Sigmoid colon (tissue), 6 donors: ENCODE measurements at regions not wholly inside any gene's neighbourhood (a gene's known extent, or its start where the extent isn't known, plus 50 kb on each side); places are given as distances from the start of the nearest gene placed in this dataset.
"Not testable (repeated sequence)": the region's sequence is repeated elsewhere in the genome, so short reads cannot be mapped to it uniquely, and the experiment has no call there.

Source experiments
- DNase-seq: peaks from one replicate; pipeline ENCODE4 v3.0.0-alpha.2; 2019
- H3K27ac ChIP-seq, 4 donors: fragments of 200-600 bp; sonication (generic); one replicate each; pipeline ENCODE4 v1.5.1; 2016 to 2019; ENCODE audit warnings: mild to moderate bottlenecking in 1 of 4
- H3K27me3 ChIP-seq, 3 donors: fragments of 200-600 bp; sonication (generic); one replicate each; pipeline ENCODE4 v1.5.1; 2019; ENCODE audit warnings: mild to moderate bottlenecking in 1 of 3
- H3K36me3 ChIP-seq, 4 donors: fragments of 200-600 bp; sonication (generic); one replicate each; pipeline ENCODE4 v1.5.1; 2016 to 2019
- H3K4me1 ChIP-seq, 4 donors: fragments of 200-600 bp; sonication (generic); one replicate each; pipeline ENCODE4 v1.5.1; 2017 to 2019
- H3K4me3 ChIP-seq, 4 donors: fragments of 200-600 bp; sonication (generic); one replicate each; pipeline ENCODE4 v1.5.1; 2017 to 2019; ENCODE audit warnings: mild to moderate bottlenecking in 2 of 4, moderate library complexity in 1 of 4
- H3K9me3 ChIP-seq, 4 donors: fragments of 200-600 bp in 3 of 4; sonication (generic) in 3 of 4; one replicate each; pipeline versions ENCODE4 v1.5.1 to v1.6.1; 2013 to 2019
- CTCF ChIP-seq, 4 experiments: fragments of 450-650 bp in 3 of 4; fragments of 200-600 bp in 1 of 4; IDR thresholded peaks; one replicate each; pipeline ENCODE4 v1.5.1; 2016 to 2019; ENCODE audit warnings: antibody characterized with exemption in 4 of 4, mild to moderate bottlenecking in 3 of 4, moderate library complexity in 2 of 4
- EP300 ChIP-seq, 4 donors: sonication (generic); formaldehyde crosslinking; IDR thresholded peaks; one replicate each; pipeline ENCODE4 v1.6.1; 2017; ENCODE audit warnings: antibody characterized with exemption in 4 of 4
- POLR2A ChIP-seq, 2 donors: fragments of 450-650 bp; IDR thresholded peaks; one replicate each; pipeline ENCODE4 v1.6.1; 2016; ENCODE audit warnings: antibody characterized with exemption in 2 of 2, mild to moderate bottlenecking in 2 of 2, moderate library complexity in 2 of 2
- POLR2AphosphoS5 ChIP-seq, 4 donors: sonication (generic); formaldehyde crosslinking; IDR thresholded peaks; one replicate each; pipeline ENCODE4 v1.6.1; 2017; ENCODE audit warnings: antibody characterized with exemption in 4 of 4
- WGBS, 2 donors: extraction: QIAGEN DNeasy Blood & Tissue Kit; methylation state at CpG; one replicate each; pipeline ENCODE4 v1.1.7; 2013; 5-methylcytosine and 5-hydroxymethylcytosine counted together
- intact Hi-C: fragments of 100-400 bp; cut with DNase I; formaldehyde crosslinking; loops from one replicate; pipeline ENCODE4 v1.15.1; 2023
- donor health status: healthy with polysubstance abuse.
- donor health status: healthy.

- intact Hi-C loops = no loop called here
- peaks cover 0 to 5% (median 0%) of the 10 kb centered on the region in 4 donors for H3K4me1 ChIP-seq
- no peak overlapping the region for H3K27ac ChIP-seq
- TF ChIP-seq POLR2A (IDR thresholded peaks at IDR 0.05) = no peak
- no peaks in the 10 kb centered on the region for H3K27me3 ChIP-seq
- H3K36me3 ChIP-seq = no peaks in the 10 kb centered on the region
- H3K4me3 ChIP-seq = no peak overlapping the region
- WGBS, 2 donors = 12 to 51% methylated on average over 3 of the region's 3 CpGs
- H3K9me3 ChIP-seq = no peaks in the 10 kb centered on the region
- DNase-seq = no peak
These were observed 378.0 kb upstream of the PODXL start for GRCh38 chr7:131934452-131934851.

GRCh38 chr7:131933751-131934289 is 377.4 kb upstream of the PODXL start:
- no peak for DNase-seq
- intact Hi-C loops = no loop called here
- no peaks in the 10 kb centered on the region for H3K9me3 ChIP-seq
- 20 to 62% methylated on average over 6 of the region's 6 CpGs for WGBS, 2 donors
- H3K4me1 ChIP-seq = no peaks in the 10 kb centered on the region
- no peak overlapping the region for H3K4me3 ChIP-seq
- no peak overlapping the region for H3K27ac ChIP-seq
- no peaks in the 10 kb centered on the region for H3K36me3 ChIP-seq
- H3K27me3 ChIP-seq = no peaks in the 10 kb centered on the region
- TF ChIP-seq POLR2A (IDR thresholded peaks at IDR 0.05) (no peak), POLR2AphosphoS5 (IDR thresholded peaks at IDR 0.05) (no peak), EP300 (IDR thresholded peaks at IDR 0.05) (no peak), CTCF (IDR thresholded peaks at IDR 0.05) (no peak)

- intact Hi-C loops, H3K4me1 ChIP-seq, H3K27ac ChIP-seq, H3K9me3 ChIP-seq, H3K36me3 ChIP-seq, H3K4me3 ChIP-seq, H3K27me3 ChIP-seq, DNase-seq: not testable (repeated sequence)
- 94 to 96% methylated on average over 2 of the region's 2 CpGs for WGBS, 2 donors
These were observed 376.8 kb upstream of the PODXL start for GRCh38 chr7:131933219-131933618.

GRCh38 chr7:131932271-131932670 is 375.8 kb upstream of the PODXL start:
- Histone ChIP-seq H3K36me3 (no peaks in the 10 kb centered on the region), H3K9me3 (no peaks in the 10 kb centered on the region), H3K27ac (no peak overlapping the region), H3K4me3 (no peak overlapping the region), H3K4me1 (no peaks in the 10 kb centered on the region), H3K27me3 (no peaks in the 10 kb centered on the region)
- WGBS, 2 donors = 78 to 85% methylated on average over 5 of the region's 5 CpGs
- intact Hi-C loops = no loop called here
- TF ChIP-seq POLR2A (IDR thresholded peaks at IDR 0.05) (no peak), EP300 (IDR thresholded peaks at IDR 0.05) (no peak), CTCF (IDR thresholded peaks at IDR 0.05) (no peak), POLR2AphosphoS5 (IDR thresholded peaks at IDR 0.05) (no peak)
- DNase-seq = no peak

GRCh38 chr7:131931370-131931769 is 374.9 kb upstream of the PODXL start:
- WGBS, 2 donors = 81 to 88% methylated on average over 5 of the region's 5 CpGs
- Histone ChIP-seq H3K4me1 (no peaks in the 10 kb centered on the region), H3K9me3 (no peaks in the 10 kb centered on the region), H3K27me3 (no peaks in the 10 kb centered on the region), H3K36me3 (no peaks in the 10 kb centered on the region), H3K4me3 (no peak overlapping the region), H3K27ac (no peak overlapping the region)
- intact Hi-C loops = no loop called here
- no peak for DNase-seq
- TF ChIP-seq POLR2AphosphoS5 (IDR thresholded peaks at IDR 0.05) (no peak), EP300 (IDR thresholded peaks at IDR 0.05) (no peak), CTCF (IDR thresholded peaks at IDR 0.05) (no peak), POLR2A (IDR thresholded peaks at IDR 0.05) (no peak)

GRCh38 chr7:131929632-131930031 is 373.2 kb upstream of the PODXL start:
- Histone ChIP-seq H3K27me3 (no peaks in the 10 kb centered on the region), H3K4me1 (no peaks in the 10 kb centered on the region), H3K27ac (no peak overlapping the region), H3K36me3 (no peaks in the 10 kb centered on the region), H3K9me3 (no peaks in the 10 kb centered on the region), H3K4me3 (no peak overlapping the region)
- no peak for DNase-seq
- TF ChIP-seq EP300 (IDR thresholded peaks at IDR 0.05) (no peak), CTCF (IDR thresholded peaks at IDR 0.05) (no peak)
- intact Hi-C loops = no loop called here
